SK-N-SH treated with all-trans-retinoic acid at 6 μM for 48 hours (cell line): ENCODE measurements at regions not wholly inside any gene's neighbourhood (a gene's known extent, or its start where the extent isn't known, plus 50 kb on each side); places are given as distances from the start of the nearest gene placed in this dataset.

Experiments used
- ATAC-seq: fragments of 200-7000 bp; cut with Tn5 transposase; 3 replicates; pipeline ENCODE4 v1.9.1; 2020; ENCODE audit warnings: mild to moderate bottlenecking, moderate library complexity
- ARNTL ChIP-seq: fragments of 450-650 bp; formaldehyde crosslinking; IDR thresholded peaks from 2 replicates; pipeline ENCODE4 v1.5.0; 2020; ENCODE audit warnings: low read depth, mild to moderate bottlenecking, moderate library complexity, borderline replicate concordance
- CSDC2 ChIP-seq: fragments of 250-450 bp; sonication (Bioruptor Pico); IDR thresholded peaks from 2 replicates; pipeline ENCODE4 v1.5.0; 2020; ENCODE audit warnings: mild to moderate bottlenecking, moderate library complexity
- CSRNP3 ChIP-seq: fragments of 250-450 bp; sonication (Bioruptor Pico); IDR thresholded peaks from 2 replicates; pipeline ENCODE4 v1.5.1; 2021; ENCODE audit warnings: mild to moderate bottlenecking, moderate library complexity
- ESRRG ChIP-seq: fragments of 250-450 bp; sonication (Bioruptor Pico); IDR thresholded peaks from 2 replicates; pipeline ENCODE4 v1.6.1; 2021; ENCODE audit warnings: mild to moderate bottlenecking
- GLIS3 ChIP-seq: fragments of 250-450 bp; sonication (Bioruptor Pico); IDR thresholded peaks from 2 replicates; pipeline ENCODE4 v1.5.0; 2020; ENCODE audit warnings: mild to moderate bottlenecking, moderate library complexity
- ISL1 ChIP-seq: fragments of 250-450 bp; sonication (Bioruptor Pico); IDR thresholded peaks from 2 replicates; pipeline ENCODE4 v2.1.2; 2022; ENCODE audit warnings: mild to moderate bottlenecking, moderate library complexity
- OSR1 ChIP-seq: fragments of 250-450 bp; sonication (Bioruptor Pico); IDR thresholded peaks from 2 replicates; pipeline ENCODE4 v1.8.0; 2022; ENCODE audit warnings: moderate library complexity, mild to moderate bottlenecking, inconsistent platforms
- POU6F1 ChIP-seq: fragments of 250-450 bp; sonication (Bioruptor Pico); IDR thresholded peaks from 2 replicates; pipeline ENCODE4 v1.8.0; 2021; ENCODE audit warnings: low read depth, mild to moderate bottlenecking, moderate library complexity, borderline replicate concordance
- PPARA ChIP-seq: fragments of 250-450 bp; sonication (Bioruptor Pico); IDR thresholded peaks from 2 replicates; pipeline ENCODE4 v1.5.0; 2020; ENCODE audit warnings: mild to moderate bottlenecking, borderline replicate concordance
- RARB ChIP-seq: fragments of 250-450 bp; sonication (Bioruptor Pico); IDR thresholded peaks from 2 replicates; pipeline ENCODE4 v1.8.0; 2021; ENCODE audit warnings: mild to moderate bottlenecking, moderate library complexity
- SNAI2 ChIP-seq: fragments of 250-450 bp; sonication (Bioruptor Pico); IDR thresholded peaks from 2 replicates; pipeline ENCODE4 v1.5.0; 2020; ENCODE audit warnings: mild to moderate bottlenecking, moderate library complexity
- TCF4 ChIP-seq: fragments of 250-450 bp; sonication (Bioruptor Pico); IDR thresholded peaks from 2 replicates; pipeline ENCODE4 v1.8.0; 2021; ENCODE audit warnings: mild to moderate bottlenecking, moderate library complexity, borderline replicate concordance
- TOX ChIP-seq: fragments of 250-450 bp; sonication (Bioruptor Pico); IDR thresholded peaks from 2 replicates; pipeline ENCODE4 v1.8.0; 2021; ENCODE audit warnings: mild to moderate bottlenecking, moderate library complexity, borderline replicate concordance
- TSHZ2 ChIP-seq: fragments of 250-450 bp; sonication (Bioruptor Pico); IDR thresholded peaks from 2 replicates; pipeline ENCODE4 v1.5.0; 2020; ENCODE audit warnings: mild to moderate bottlenecking, moderate library complexity
- ZC3H10 ChIP-seq: fragments of 250-450 bp; sonication (Bioruptor Pico); IDR thresholded peaks from 2 replicates; pipeline ENCODE4 v1.5.1; 2021; ENCODE audit warnings: mild to moderate bottlenecking, moderate library complexity
- ZFP3 ChIP-seq: fragments of 250-450 bp; sonication (Bioruptor Pico); IDR thresholded peaks from 2 replicates; pipeline ENCODE4 v1.5.0; 2020; ENCODE audit warnings: mild to moderate bottlenecking, moderate library complexity
- ZNF8 ChIP-seq: fragments of 450-650 bp; formaldehyde crosslinking; IDR thresholded peaks from 2 replicates; pipeline ENCODE4 v1.5.0; 2020; ENCODE audit warnings: mild to moderate bottlenecking, moderate library complexity
- TF ChIP-seq, protein P1 (sequence below): fragments of 250-450 bp; sonication (Bioruptor Pico); IDR thresholded peaks from 2 replicates; pipeline ENCODE4 v1.5.1; 2020; ENCODE audit warnings: low read depth, mild to moderate bottlenecking, moderate library complexity
- TF ChIP-seq, protein P2 (sequence below): fragments of 250-450 bp; sonication (Bioruptor Pico); IDR thresholded peaks from 2 replicates; pipeline ENCODE4 v1.8.0; 2020; ENCODE audit warnings: mild to moderate bottlenecking, moderate library complexity, borderline replicate concordance

DNA sequence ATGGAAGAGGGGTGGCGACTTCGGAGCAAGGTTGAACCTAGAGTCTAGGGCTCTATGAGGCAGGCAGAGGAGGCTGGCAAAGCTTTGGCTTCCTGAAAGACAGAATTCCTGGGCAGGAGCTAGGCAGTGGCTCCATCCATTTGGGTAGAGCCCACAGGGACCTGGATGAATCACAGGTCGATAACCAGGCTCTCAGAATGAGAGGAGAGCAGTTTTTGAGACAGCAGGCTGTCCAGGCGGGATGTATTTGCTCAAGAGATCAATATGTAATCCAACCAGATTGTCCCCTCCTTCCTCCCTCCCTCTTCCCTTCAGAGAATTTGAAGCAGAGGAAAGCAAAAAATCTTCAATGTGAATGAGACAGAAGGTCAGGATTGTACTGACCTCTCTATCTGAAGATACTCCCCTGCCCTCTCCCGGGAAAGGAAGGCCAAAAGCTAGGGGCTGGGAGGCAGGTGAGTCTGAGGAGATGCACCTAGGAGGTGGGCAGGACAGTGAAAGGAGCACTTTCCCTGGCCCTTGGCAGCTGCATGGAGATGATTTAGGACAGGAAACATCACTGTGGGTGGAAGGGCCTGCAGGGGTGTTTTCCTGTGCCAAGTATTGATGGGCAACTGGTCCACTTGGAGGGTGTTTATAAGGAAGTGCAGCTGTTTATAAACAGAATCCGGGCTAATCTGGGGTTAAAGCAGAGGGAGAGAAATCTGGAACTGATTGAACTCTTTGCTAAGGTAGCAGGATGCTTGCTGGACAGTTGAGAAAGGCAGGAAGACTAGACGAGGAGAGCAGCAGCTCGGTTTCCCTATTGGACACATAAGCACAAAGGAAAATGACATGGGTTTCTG, 212.4 kb upstream of the LRFN2 start:
- ATAC-seq = no peak
- no peak for TF ChIP-seq ZNF8 (CRISPR knock-in tag)
- TF ChIP-seq PPARA (CRISPR knock-in tag) = no peak
- TF ChIP-seq SNAI2 (CRISPR knock-in tag) = no peak
- no peak for TF ChIP-seq ZC3H10 (CRISPR knock-in tag)
- no peak for TF ChIP-seq TSHZ2 (CRISPR knock-in tag)
- TF ChIP-seq ISL1 = no peak
- no peak for TF ChIP-seq OSR1
- no peak for TF ChIP-seq ARNTL
- no peak for TF ChIP-seq RARB (CRISPR knock-in tag)
- TF ChIP-seq, protein P1, sequence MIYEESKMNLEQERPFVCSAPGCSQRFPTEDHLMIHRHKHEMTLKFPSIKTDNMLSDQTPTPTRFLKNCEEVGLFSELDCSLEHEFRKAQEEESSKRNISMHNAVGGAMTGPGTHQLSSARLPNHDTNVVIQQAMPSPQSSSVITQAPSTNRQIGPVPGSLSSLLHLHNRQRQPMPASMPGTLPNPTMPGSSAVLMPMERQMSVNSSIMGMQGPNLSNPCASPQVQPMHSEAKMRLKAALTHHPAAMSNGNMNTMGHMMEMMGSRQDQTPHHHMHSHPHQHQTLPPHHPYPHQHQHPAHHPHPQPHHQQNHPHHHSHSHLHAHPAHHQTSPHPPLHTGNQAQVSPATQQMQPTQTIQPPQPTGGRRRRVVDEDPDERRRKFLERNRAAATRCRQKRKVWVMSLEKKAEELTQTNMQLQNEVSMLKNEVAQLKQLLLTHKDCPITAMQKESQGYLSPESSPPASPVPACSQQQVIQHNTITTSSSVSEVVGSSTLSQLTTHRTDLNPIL = no peak
- no peak for TF ChIP-seq ZFP3 (CRISPR knock-in tag)
- TF ChIP-seq, protein P2, sequence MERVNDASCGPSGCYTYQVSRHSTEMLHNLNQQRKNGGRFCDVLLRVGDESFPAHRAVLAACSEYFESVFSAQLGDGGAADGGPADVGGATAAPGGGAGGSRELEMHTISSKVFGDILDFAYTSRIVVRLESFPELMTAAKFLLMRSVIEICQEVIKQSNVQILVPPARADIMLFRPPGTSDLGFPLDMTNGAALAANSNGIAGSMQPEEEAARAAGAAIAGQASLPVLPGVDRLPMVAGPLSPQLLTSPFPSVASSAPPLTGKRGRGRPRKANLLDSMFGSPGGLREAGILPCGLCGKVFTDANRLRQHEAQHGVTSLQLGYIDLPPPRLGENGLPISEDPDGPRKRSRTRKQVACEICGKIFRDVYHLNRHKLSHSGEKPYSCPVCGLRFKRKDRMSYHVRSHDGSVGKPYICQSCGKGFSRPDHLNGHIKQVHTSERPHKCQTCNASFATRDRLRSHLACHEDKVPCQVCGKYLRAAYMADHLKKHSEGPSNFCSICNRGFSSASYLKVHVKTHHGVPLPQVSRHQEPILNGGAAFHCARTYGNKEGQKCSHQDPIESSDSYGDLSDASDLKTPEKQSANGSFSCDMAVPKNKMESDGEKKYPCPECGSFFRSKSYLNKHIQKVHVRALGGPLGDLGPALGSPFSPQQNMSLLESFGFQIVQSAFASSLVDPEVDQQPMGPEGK (CRISPR knock-in tag) = no peak
- TF ChIP-seq ESRRG (CRISPR knock-in tag) = no peak
- no peak for TF ChIP-seq CSRNP3
- no peak for TF ChIP-seq CSDC2 (CRISPR knock-in tag)
- no peak for TF ChIP-seq TOX (CRISPR knock-in tag)
- no peak for TF ChIP-seq GLIS3 (CRISPR knock-in tag)

- no peak for ATAC-seq
- TF ChIP-seq, protein P2 (CRISPR knock-in tag) = no peak
- TF ChIP-seq POU6F1 (no peak), TCF4 (no peak), OSR1 (no peak), PPARA (CRISPR knock-in tag) (no peak), ZC3H10 (CRISPR knock-in tag) (no peak), ESRRG (CRISPR knock-in tag) (no peak), RARB (CRISPR knock-in tag) (no peak), ARNTL (no peak), TSHZ2 (CRISPR knock-in tag) (no peak), CSRNP3 (no peak), CSDC2 (CRISPR knock-in tag) (no peak), ISL1 (no peak)
- TF ChIP-seq, protein P1 = no peak
Observed at GRCh38 chr6:40798069-40798770, 211.1 kb upstream of the LRFN2 start.
